Stimulated activated CD8-positive, alpha-beta memory T cell treated with anti-CD3 and anti-CD28 coated beads, Interleukin-15, amount 100 ng/mL, for 48 hours (primary cell): ENCODE measurements at regions not wholly inside any gene's neighbourhood (a gene's known extent, or its start where the extent isn't known, plus 50 kb on each side); places are given as distances from the start of the nearest gene placed in this dataset.

Experiments
- DNase-seq, 2 donors: peaks; one replicate each; pipeline ENCODE4 v3.0.0-alpha.2; 2020; ENCODE audit warnings: low read depth in 2 of 2

DNA sequence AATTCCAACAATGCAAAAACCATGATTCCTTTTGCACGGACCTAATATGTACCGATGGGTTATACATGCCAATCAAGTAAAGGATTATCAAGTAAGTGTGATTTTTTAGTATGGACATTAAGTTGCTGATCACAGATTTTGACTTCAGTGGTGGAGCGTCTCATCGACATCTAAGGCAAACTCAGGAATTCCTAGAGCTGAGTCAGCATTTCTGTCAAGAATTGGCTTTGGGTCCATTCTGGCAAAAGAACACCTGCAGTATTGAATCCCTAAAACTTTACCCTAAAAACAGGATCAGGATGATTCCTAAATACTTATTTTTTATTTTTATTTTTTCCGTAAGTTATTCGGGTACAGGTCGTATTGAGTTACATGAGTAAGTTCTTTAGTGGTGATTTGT, 83.6 kb downstream of the HPGD start:
- DNase-seq, result no peak

DNA sequence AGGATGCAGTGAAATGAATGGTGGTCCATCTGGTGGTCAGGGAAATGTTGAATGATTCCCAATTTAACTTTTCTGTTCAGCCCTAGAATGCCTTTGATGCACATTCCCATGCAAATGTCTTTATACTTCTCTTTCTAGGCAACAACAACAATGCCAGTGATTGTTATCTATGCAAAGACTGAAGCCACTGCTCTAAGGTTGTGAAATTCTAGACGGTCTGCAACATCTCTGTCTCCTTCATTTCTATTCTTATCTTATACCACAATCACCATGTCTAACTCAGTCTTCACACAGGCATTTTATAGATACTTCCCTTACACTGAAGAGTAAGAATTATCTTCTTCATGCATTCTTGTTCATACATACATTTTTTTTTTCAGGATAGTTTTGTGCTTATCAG, 84.5 kb downstream of the HPGD start:
- no peak for DNase-seq

DNA sequence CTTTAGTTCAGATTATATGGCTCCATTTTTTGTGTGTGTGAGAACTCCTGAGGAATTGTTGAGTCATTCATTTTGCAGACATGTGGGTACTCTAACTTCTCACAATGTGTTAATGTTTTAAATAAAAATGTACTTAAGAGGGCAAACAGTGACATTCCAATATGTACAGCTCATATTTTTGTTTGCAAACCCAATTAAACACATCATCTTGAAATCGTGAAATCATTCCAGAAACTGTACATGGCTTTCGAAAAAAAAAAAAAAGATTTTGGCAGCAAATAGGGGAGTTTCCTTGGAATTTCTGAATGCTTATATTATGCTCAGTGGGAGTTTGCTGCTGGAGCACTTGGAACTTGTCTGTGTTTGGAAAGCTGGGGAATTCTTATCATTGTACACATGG, 85.0 kb downstream of the HPGD start:
- no peak for DNase-seq

DNA sequence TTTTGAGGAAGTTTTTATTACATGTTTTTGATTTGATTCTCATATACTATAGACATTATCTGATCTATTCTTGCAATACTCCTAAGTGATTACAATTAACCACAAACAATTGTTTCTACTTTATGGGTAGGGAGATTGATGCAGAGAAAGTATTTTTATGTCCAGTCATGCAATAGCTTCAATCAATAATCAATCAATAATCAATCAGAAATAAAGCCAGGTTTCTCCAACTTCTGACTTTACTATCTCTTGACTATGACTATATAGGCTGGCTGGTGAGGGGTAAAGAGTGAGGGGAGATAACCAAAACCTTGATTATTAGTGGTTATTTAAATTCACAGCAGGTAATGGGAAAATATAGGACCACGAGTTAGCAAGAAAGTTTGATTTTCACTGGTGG, 85.9 kb downstream of the HPGD start:
- DNase-seq, result no peak

DNA sequence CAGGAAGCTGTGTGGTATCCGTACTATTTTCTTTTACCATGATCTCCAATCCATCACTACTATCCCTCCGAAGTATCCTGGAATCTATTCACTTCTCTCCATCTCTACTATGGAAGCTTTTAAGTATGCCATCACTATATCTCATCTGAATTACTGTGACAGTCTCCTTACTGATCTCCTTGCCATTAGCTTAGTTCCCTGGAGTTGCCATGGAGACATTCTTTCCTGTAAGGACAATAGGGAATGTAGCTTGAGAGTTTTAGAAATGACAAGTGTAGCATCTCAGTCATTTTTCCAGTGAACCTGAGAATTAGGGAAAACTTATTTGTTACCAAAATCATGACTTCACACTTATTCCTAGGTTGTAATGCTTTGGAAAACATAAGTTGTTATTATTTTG, 86.3 kb downstream of the HPGD start:
- DNase-seq, result no peak

DNA sequence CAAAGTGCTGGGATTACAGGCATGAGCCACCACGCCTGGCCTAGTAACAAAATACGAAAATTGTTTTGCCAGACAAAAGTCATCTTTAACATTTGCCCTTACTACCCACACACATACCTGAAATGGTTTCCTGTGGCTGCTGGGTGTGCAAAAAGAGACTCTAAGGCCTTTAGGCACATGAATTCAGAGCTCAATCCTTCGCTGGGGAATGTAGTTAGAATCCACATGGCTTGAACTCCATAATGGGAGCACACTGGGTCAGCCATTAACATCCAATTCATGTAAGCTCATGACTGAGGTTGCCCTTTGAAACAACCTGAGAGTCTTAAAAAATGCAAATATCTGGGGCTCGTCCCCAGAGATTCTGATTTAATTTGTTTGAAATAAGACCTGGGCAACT, 87.8 kb downstream of the HPGD start:
- no peak for DNase-seq

DNA sequence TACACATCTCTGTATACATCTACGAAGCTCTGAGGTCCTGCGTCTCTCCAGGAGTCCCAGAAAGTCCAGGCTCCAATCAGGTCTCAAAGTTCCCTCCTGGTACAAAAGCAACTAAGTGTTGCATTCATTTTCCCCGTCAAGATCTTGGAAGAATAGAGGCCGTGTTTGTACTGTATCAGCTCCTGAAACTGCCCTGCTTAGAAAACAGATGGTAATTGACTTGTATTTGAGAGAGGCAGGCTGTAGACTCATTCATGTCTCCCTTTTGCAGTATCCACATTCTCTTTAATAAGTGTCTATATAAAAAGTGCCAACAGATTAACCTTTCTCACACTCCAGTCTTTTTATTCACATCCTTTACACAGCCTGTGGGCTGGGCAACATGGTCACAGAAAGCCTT, 91.7 kb downstream of the HPGD start:
- DNase-seq, result no peak

DNA sequence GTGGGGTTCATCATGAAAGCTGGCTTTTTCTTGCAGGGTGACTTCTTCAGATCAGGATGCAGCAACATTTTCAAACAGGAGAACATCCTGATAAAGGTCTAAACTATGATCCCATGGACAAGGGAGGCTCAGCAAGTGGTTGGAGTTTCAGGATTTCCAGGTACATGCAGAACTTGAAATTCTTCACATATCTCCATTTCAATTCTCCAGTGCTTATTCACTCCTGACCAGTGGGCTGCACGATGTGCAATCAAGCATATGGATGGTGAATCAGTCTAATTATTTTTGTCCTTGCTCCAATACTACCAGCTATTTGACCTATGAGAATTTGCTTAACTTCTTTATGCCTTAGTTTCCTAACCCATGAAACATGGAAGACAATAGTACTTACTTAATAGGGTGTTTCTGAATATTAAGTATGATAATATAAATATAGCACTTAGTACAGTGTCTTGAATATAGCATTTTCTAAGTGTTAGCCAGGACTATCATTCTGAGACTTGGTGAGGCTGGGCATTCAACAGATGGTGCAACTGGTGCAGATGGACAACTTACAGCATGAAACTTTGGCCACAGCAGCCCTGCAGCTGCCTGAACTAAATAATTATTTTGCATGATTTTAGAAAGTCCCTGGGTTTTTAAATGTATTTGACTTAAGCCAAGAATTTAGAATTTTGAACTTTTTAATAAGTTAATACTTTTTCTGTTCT, 92.4 kb downstream of the HPGD start:
- DNase-seq, result no peak

DNA sequence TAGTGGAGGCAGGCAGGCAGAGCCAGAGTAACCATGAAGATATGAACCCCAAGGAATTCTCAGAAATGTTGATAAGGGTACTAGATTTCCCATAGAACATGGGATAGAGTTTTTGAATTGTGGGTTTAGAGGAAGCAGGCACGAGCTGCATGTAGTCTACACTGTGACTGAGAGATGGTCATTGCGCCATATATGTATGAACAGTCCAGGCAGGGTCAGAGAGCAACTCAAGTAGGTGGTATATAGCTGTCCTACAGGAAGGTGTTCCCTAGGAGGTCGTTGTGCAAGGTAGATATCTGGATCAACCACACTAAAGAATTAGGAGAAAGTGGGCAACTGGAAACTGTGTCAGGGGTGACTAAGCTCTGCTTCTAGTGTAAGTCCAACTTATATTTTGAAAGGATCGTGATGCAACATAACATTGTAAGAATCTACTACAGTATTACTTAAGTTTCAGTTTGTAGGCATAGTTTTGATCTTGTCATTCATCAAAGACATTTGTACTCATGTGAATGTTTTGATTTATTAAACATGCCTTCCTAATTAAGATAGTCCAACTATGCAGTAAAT, 94.6 kb downstream of the HPGD start:
- no peak for DNase-seq

DNA sequence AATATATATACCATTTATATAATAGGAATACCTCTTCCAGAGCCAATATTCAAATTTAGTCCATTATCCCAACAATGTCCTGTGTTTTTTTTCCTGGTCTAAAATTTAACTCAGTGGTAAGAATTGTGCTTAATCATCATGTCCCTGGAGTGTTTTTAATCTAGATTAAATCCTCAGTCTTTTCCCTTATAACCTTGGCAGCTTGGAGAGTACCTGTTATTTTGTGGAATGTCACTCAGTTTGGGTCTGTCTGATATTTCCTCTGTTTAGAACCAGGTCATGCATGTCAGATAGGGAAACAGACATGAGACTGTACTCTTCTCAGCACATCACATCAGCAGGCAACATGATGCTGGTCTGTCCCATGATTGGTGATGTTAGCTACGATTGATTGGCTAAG, 96.6 kb downstream of the HPGD start:
- DNase-seq, result no peak

DNA sequence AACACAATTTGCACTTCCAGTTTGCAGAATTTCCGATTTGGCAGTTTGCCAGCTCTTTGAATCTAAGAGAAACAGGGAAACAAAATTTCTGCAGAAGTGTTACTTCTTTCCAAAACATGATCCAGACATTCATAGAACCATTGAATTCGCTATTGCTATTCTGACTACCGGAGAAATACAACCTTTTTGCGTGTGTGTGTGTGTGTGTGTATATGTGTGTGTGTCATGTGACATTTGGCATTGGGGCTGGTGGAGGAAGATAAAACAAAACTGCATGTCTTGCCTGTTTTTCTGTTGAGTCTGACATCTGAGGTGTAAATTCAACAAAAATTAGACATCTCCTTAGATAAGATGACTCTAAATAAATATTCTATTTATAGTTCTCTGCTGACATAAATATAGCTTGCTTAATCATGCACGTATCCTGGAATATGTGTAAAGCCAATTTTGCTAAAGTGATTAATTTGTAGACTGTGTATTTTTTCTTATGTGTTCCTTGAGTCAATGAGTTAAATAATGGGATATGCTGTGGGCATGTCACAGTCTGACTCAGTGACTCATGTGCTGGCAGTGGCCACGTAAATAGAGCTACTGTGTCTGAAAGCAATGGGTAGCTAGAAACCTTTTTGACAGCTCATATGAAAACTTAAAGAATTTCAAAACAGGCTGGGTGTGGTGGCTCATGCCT, 98.9 kb downstream of the HPGD start:
- DNase-seq, result peak in 1 of 2 donors; percentile 9

DNA sequence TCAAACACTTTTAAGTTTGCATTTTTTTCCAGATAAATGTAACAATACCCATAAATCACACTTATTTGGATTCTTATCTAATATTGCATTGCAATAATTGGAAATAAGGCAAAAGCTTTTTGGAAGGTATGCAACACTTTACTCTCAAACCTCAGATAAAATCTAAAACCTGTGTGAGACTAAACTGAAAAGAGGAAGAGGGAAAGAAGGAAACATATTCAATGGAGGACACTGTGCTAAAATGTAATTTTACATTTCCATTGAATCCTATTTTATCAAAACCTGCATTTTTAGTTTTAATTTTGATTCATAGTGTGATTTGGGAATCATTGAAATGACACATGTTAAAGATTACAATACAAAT, 99.4 kb downstream of the HPGD start:
- no peak for DNase-seq

DNA sequence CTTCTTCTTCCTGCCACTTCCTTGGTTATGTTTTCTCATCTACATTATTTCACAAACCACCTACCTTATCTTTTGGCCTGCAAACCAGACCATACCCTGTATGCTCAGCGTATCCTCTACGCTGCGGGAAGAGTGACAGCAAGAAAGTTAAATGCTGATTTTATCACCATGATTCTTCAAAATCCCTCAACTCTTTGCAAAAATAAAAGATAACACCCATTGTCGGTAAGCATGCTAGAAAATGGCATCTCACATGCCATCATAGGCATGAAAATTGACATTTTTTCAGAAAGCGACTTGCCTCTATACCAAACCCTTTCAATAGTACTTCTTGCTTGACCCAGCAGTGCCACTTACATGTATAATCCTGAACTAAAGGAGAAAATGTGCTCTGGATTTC, 102.0 kb downstream of the HPGD start:
- DNase-seq, result no peak

DNA sequence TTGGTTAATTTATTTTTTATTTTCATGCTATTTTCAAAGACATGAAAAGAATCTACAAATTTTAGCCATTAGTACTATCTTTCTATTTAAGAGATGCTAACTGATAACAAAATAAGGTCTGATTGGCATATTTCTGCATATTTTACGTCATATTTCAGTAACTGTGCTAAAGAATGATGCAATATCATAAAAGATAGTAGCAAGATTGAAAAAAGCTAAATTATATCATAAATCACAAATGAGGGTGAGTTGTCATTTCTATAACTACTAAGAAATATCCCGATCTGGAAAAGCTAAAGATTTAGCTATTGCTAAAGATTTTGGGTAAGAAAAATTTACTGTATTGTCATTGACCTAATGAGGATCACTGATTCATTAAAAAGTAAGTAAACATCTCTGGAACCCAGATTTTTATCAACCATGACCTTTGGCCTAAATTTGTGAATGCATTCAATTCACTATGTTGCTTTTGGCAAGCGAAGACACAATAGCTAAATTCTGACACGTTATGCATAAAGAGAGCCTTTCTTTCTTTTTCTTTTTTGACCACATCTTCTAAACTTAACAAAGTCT, 103.6 kb downstream of the HPGD start:
- DNase-seq, result no peak

DNA sequence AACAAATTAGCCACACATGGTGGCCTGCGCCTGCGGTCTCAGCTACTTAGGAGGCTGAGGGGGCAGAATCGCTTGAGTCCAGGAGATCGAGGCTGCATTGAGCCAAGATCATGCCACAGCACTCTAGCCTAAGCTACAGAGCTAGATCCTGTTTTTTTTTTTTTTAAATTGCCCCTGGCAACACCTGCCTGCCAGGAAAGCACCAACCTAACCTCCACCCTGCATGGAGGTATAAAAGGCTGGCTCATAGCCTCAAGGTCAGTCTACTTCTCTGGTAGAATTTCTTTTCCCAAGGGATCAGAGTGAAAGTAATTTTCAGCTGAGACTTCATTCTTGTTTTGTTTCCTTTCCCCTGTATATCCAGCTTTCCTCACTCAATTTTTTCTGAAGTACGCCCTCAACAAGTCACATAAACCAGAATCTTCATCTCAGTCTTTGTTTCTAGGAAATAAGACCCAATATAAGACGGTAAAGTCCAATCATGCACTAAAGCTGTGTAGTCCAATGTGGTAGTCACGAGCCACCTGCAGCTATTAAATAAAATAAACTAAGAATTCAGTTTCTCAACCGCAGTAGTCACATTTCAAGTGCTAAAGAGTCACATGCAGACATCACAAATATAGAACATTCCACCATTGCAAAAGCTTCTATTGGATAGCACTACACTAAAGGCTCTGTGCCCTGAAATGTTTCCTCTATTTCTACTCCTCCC, 113.3 kb downstream of the HPGD start:
- DNase-seq, result no peak

DNA sequence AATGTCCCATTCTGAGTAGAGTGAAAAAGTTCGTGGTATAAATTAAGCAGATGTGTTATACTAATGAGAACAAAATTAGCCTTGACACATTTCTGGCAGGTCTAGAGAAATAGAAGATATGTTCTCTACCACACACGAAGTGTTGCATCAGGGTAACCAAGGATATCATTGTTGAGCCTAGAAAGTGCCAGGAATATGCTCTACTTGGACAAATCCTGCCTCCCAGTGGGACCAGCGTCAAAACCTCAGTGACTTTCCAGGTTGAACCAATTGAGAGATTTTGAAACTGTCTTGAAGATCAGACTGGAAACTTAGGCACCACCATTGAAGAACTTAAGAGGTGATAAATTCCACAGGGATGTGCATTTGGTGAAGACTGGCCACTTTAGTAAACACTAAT, 115.9 kb downstream of the HPGD start:
- DNase-seq, result no peak

DNA sequence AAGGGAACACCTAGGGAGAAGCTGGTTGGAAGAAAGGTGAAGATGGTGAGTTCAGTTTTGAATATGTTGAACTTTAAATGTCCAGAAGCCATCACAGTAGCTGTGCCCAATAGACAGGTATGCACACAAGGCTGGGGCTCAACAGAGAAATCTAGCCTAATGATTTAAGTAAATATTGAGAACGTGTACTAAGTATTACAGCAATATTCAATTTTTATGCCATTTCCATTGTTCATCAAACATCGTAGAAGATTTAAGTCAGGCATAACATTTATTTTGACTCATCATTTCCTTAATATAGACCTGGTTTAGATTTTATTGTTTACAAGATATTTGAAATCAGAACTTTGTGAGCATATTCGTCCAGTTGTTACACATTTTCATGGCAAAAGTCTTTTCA, 116.4 kb downstream of the HPGD start:
- no peak for DNase-seq

DNA sequence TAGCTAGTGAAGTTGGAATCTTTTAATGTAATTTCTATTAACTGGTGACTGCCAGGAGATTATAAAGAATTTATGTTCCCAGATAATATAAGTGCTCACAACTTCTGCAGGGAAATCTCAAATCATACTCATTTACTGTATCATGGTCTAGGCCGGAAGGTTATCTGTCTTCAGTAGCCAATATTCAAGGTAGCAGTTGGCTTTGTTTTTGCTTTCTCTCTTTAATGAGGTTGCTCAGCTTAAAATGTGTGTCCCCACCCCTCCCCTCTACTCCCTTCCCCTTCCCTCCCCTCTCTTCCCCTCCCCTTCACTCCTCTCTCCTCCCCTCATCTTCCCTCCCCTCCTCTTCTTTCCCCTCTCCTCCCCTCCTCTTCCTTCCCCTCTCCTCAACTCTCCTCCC, 117.6 kb downstream of the HPGD start:
- no peak for DNase-seq

DNA sequence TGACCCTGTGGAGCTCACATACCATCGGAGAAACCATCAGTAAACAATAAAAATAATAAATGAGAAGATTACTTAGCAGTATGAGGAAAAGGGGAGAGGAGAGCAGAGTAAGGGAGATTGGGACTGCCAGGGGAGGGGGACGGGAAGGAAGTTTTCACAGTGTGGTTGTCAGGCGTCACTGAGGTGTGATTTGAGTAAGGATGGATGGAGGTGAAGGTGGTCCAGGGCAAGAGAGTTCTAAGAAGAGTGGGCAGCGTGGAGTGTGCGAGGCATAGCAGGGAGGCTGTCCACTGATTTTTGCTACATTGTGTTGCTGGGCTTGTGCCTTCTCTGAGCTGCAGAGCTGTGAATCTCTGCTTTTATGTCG, 119.1 kb downstream of the HPGD start:
- DNase-seq, result no peak

DNA sequence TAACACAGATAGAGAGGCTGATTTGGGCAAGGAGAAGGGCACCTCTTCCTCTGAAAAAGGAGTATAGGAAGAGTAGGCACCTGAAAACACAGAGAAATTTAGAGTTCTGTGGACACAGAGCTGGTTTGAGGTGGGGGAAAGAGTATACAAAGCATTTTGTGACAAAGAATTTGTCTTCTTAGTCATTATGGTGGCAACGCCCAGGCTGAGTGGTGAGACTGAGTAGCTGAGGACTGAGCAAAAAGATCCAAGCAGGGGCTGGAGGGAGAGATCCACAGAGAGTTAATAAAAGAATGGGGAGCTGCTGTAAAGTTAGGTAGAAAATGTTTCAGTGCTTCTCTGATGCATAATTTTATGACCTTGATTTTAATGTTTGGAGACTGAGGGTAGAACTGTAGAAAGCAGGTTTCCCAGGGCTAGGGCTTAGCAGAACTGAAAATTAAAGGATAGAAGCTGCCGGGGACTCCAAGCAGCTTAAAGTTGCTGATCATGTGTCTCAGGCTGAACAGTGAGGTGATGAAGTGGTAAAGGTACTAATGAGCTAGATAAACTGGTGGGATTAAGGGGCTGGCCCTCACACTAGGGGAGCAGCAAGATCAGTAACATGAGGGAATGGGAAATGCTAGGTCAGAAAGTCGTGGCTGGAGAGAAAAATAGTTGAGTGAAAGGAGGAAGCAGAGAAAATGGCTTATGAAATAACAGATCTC, 118.9 kb downstream of the CEP44 start:
- no peak for DNase-seq

DNA sequence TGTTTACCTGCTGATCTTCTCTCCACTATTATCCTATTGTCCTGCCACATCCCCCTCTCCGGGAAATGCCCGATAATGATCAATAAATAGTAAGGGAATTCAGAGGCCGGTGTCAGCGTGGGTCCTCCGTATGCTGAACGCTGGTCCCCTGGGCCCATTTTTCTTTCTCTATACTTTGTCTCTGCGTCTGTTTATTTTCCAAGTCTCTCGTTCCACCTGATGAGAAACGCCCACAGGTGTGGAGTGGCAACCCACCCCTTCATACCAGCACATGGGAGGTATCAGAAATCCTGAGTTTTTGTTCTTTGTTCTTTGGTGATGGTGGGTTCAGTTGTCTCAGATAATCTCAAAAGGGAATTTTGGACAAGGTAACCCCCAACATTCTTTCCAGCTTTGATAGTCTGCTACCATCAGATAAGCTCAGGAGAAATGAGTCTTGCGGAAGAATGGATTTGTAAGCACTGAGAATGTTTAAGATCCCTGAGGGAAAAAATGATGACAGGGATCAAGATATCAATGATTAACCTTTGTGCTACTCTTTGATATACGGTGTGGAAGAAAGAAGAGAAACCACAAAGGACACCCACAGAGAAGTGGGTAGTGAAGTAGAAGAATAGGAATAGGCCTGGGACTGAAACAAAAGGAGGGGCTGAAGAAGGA, 117.9 kb downstream of the CEP44 start:
- DNase-seq, result no peak
